Hepatocyte (in vitro differentiated cells): ENCODE measurements at regions not wholly inside any gene's neighbourhood (a gene's known extent, or its start where the extent isn't known, plus 50 kb on each side); places are given as distances from the start of the nearest gene placed in this dataset.
"Not testable (repeated sequence)": the region's sequence is repeated elsewhere in the genome, so short reads cannot be mapped to it uniquely, and the experiment has no call there.

Experiments
- DNase-seq: peaks from one replicate; pipeline ENCODE4 v3.0.0-alpha.2; 2016; ENCODE audit warnings: low spot score
- H2AFZ ChIP-seq: fragments of 200-600 bp; sonication (generic); 2 replicates; pipeline ENCODE4 v1.6.0; 2016; ENCODE audit warnings: antibody characterized with exemption, mild to moderate bottlenecking
- H3K27ac ChIP-seq: fragments of 200-600 bp; sonication (generic); 2 replicates; pipeline ENCODE4 v1.5.1; 2016; ENCODE audit warnings: mild to moderate bottlenecking
- H3K27me3 ChIP-seq: fragments of 200-600 bp; sonication (generic); 2 replicates; pipeline ENCODE4 v1.6.1; 2016
- H3K36me3 ChIP-seq: fragments of 200-600 bp; sonication (generic); replicated peaks from 2 replicates; pipeline ENCODE4 v1.5.1; 2016; ENCODE audit warnings: low read depth; ENCODE audit not compliant: insufficient read depth
- H3K4me1 ChIP-seq: fragments of 200-600 bp; sonication (generic); 2 replicates; pipeline ENCODE4 v1.5.1; 2016; ENCODE audit warnings: mild to moderate bottlenecking, moderate library complexity; ENCODE audit not compliant: insufficient read depth
- H3K4me2 ChIP-seq: fragments of 200-600 bp; sonication (generic); 2 replicates; pipeline ENCODE4 v1.6.0; 2016
- H3K4me3 ChIP-seq: fragments of 200-600 bp; sonication (generic); 2 replicates; pipeline ENCODE4 v1.5.1; 2016; ENCODE audit warnings: mild to moderate bottlenecking
- H3K79me2 ChIP-seq: fragments of 200-600 bp; sonication (generic); 2 replicates; pipeline ENCODE4 v1.6.0; 2017; ENCODE audit warnings: mild to moderate bottlenecking
- H3K9me2 ChIP-seq: fragments of 200-600 bp; sonication (generic); replicated peaks from 2 replicates; pipeline ENCODE4 v1.6.0; 2017; ENCODE audit warnings: mild to moderate bottlenecking; ENCODE audit not compliant: insufficient read depth
- H3K9me3 ChIP-seq: fragments of 200-600 bp; sonication (generic); 2 replicates; pipeline ENCODE4 v1.5.1; 2016; ENCODE audit warnings: low read depth, mild to moderate bottlenecking
- H4K20me1 ChIP-seq: fragments of 200-600 bp; sonication (generic); 2 replicates; pipeline ENCODE4 v1.6.0; 2016; ENCODE audit warnings: mild to moderate bottlenecking; ENCODE audit not compliant: insufficient read depth, poor library complexity, severe bottlenecking
- EZH2 ChIP-seq: fragments of 200-600 bp; sonication (generic); IDR thresholded peaks from 2 replicates; pipeline ENCODE4 v1.6.1; 2016; ENCODE audit warnings: antibody characterized with exemption, mild to moderate bottlenecking, borderline replicate concordance
- EZH2phosphoT487 ChIP-seq: fragments of 200-600 bp; sonication (generic); IDR thresholded peaks from one replicate; pipeline ENCODE4 v1.6.1; 2018; ENCODE audit warnings: antibody characterized with exemption, mild to moderate bottlenecking, low read depth, moderate library complexity; ENCODE audit not compliant: unreplicated experiment, severe bottlenecking
- WGBS: methylation state at CpG from one replicate; pipeline ENCODE4 v1.1.6; 2016; ENCODE audit warnings: low lambda C conversion rate; ENCODE audit errors: missing lambda C conversion rate; 5-methylcytosine and 5-hydroxymethylcytosine counted together
- TF ChIP-seq, protein P1 (sequence below): fragments of 200-600 bp; sonication (generic); IDR thresholded peaks from 2 replicates; pipeline ENCODE4 v1.5.1; 2016; ENCODE audit warnings: antibody characterized with exemption, mild to moderate bottlenecking; ENCODE audit not compliant: poor library complexity

DNA sequence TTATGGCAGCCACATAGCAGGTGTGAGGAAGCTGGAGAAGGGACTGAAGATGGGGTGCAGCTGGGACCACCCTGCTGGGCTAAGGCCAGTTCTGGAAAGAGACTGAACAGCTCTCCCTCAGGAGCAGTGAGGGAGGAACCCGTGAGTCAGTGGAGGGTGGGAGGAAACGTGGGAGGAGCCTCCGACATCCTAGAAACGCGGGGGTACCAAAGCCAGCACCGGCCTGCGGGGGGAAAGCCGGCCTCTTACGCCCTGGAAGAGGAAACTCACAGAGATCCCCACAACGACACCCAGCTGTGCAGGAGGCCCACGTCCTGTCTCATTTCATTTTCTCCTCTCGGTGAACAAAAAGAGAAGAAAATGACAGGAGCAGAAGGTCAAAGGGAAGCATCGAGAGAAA is 185.8 kb upstream of the IRX4 start:
- Histone ChIP-seq H3K36me3 (no peaks in the 10 kb centered on the region), H3K4me1 (no peaks in the 10 kb centered on the region), H3K9me2 (no peaks in the 10 kb centered on the region), H3K79me2 (no peaks in the 10 kb centered on the region), H3K4me3 (no peak overlapping the region), H3K27ac (no peak overlapping the region), H4K20me1 (no peaks in the 10 kb centered on the region), H2AFZ (no peak overlapping the region), H3K9me3 (no peaks in the 10 kb centered on the region), H3K27me3 (no peaks in the 10 kb centered on the region), H3K4me2 (no peak overlapping the region)
- WGBS = 84% methylated on average over 13 of the region's 13 CpGs
- TF ChIP-seq, protein P1, sequence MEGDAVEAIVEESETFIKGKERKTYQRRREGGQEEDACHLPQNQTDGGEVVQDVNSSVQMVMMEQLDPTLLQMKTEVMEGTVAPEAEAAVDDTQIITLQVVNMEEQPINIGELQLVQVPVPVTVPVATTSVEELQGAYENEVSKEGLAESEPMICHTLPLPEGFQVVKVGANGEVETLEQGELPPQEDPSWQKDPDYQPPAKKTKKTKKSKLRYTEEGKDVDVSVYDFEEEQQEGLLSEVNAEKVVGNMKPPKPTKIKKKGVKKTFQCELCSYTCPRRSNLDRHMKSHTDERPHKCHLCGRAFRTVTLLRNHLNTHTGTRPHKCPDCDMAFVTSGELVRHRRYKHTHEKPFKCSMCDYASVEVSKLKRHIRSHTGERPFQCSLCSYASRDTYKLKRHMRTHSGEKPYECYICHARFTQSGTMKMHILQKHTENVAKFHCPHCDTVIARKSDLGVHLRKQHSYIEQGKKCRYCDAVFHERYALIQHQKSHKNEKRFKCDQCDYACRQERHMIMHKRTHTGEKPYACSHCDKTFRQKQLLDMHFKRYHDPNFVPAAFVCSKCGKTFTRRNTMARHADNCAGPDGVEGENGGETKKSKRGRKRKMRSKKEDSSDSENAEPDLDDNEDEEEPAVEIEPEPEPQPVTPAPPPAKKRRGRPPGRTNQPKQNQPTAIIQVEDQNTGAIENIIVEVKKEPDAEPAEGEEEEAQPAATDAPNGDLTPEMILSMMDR = no peak
- TF ChIP-seq EZH2phosphoT487 (no peak), EZH2 (no peak)
- DNase-seq = no peak

- H3K4me1 ChIP-seq = no peaks in the 10 kb centered on the region
- H3K9me3 ChIP-seq = no peaks in the 10 kb centered on the region
- no peak for TF ChIP-seq EZH2
- no peak for TF ChIP-seq EZH2phosphoT487
- TF ChIP-seq, protein P1 = no peak
- H3K79me2 ChIP-seq = no peaks in the 10 kb centered on the region
- H3K4me3 ChIP-seq = no peak overlapping the region
- no peak overlapping the region for H3K27ac ChIP-seq
- H3K27me3 ChIP-seq = no peaks in the 10 kb centered on the region
- no peaks in the 10 kb centered on the region for H3K36me3 ChIP-seq
- H3K4me2 ChIP-seq = no peak overlapping the region
- H2AFZ ChIP-seq = no peak overlapping the region
- WGBS = 54% methylated on average over 17 of the region's 17 CpGs
- H4K20me1 ChIP-seq = no peaks in the 10 kb centered on the region
- no peaks in the 10 kb centered on the region for H3K9me2 ChIP-seq
- DNase-seq = no peak
These were observed 183.6 kb upstream of the IRX4 start for GRCh38 chr5:2066373-2066772.

- not testable (repeated sequence) for H3K79me2 ChIP-seq, H3K4me2 ChIP-seq, H3K9me3 ChIP-seq, H3K36me3 ChIP-seq, H3K27me3 ChIP-seq, H2AFZ ChIP-seq, H3K4me3 ChIP-seq, H3K4me1 ChIP-seq, H3K9me2 ChIP-seq, H4K20me1 ChIP-seq, DNase-seq, H3K27ac ChIP-seq
- WGBS = 86% methylated on average over 2 of the region's 2 CpGs
These were observed 180.7 kb upstream of the IRX4 start for GRCh38 chr5:2063380-2063779.

- Histone ChIP-seq H3K4me3 (no peak overlapping the region), H3K79me2 (no peaks in the 10 kb centered on the region), H3K9me2 (no peaks in the 10 kb centered on the region), H4K20me1 (no peaks in the 10 kb centered on the region), H3K27me3 (peaks cover 6% of the 10 kb centered on the region), H3K4me2 (no peak overlapping the region), H3K4me1 (no peaks in the 10 kb centered on the region), H3K36me3 (no peaks in the 10 kb centered on the region), H2AFZ (no peak overlapping the region), H3K9me3 (no peaks in the 10 kb centered on the region), H3K27ac (no peak overlapping the region)
- no peak for DNase-seq
- 95% methylated on average over 13 of the region's 13 CpGs for WGBS
- TF ChIP-seq EZH2phosphoT487 = no peak
- TF ChIP-seq, protein P1 = no peak
- no peak for TF ChIP-seq EZH2
These were observed 170.0 kb upstream of the IRX4 start for GRCh38 chr5:2052687-2053086.
